Smooth muscle cell (in vitro differentiated cells): ENCODE measurements at regions not wholly inside any gene's neighbourhood (a gene's known extent, or its start where the extent isn't known, plus 50 kb on each side); places are given as distances from the start of the nearest gene placed in this dataset.
A peak's percentile ranks its signal among the peaks of the same experiment; 100 is the strongest.

ENCODE experiments used
- DNase-seq: peaks from one replicate; lab custom pipeline; 2025; ENCODE audit not compliant: unreplicated experiment; lab: John Stamatoyannopoulos, UW
- H2AFZ ChIP-seq: fragments of 200-600 bp; sonication (generic); 2 replicates; pipeline ENCODE4 v1.6.0; 2016; ENCODE audit warnings: antibody characterized with exemption, low read depth, mild to moderate bottlenecking
- H3F3A ChIP-seq: fragments of 200-600 bp; sonication (generic); 2 replicates; pipeline ENCODE4 v1.6.0; 2017; ENCODE audit warnings: antibody characterized with exemption, low read depth
- H3K27ac ChIP-seq: fragments of 200-600 bp; sonication (generic); 2 replicates; pipeline ENCODE4 v1.5.1; 2016; ENCODE audit warnings: low read depth, mild to moderate bottlenecking
- H3K27me3 ChIP-seq: fragments of 200-600 bp; sonication (generic); 2 replicates; pipeline ENCODE4 v1.6.1; 2016; ENCODE audit warnings: low read depth, mild to moderate bottlenecking
- H3K36me3 ChIP-seq: fragments of 200-600 bp; sonication (generic); 2 replicates; pipeline ENCODE4 v1.5.1; 2016; ENCODE audit warnings: low read depth
- H3K4me1 ChIP-seq: fragments of 200-600 bp; sonication (generic); 2 replicates; pipeline ENCODE4 v1.5.1; 2016; ENCODE audit warnings: low read depth
- H3K4me2 ChIP-seq: fragments of 200-600 bp; sonication (generic); 2 replicates; pipeline ENCODE4 v1.6.0; 2016; ENCODE audit warnings: mild to moderate bottlenecking
- H3K4me3 ChIP-seq: fragments of 200-600 bp; sonication (generic); 2 replicates; pipeline ENCODE4 v1.5.1; 2016; ENCODE audit warnings: mild to moderate bottlenecking
- H3K79me2 ChIP-seq: fragments of 200-600 bp; sonication (generic); 2 replicates; pipeline ENCODE4 v1.6.0; 2016; ENCODE audit warnings: low read depth, mild to moderate bottlenecking
- H3K9ac ChIP-seq: fragments of 200-600 bp; sonication (generic); 2 replicates; pipeline ENCODE4 v1.6.0; 2016; ENCODE audit warnings: low read depth
- H3K9me3 ChIP-seq: fragments of 200-600 bp; sonication (generic); replicated peaks from 2 replicates; pipeline ENCODE4 v1.5.1; 2016; ENCODE audit warnings: low read depth
- H4K20me1 ChIP-seq: fragments of 200-600 bp; sonication (generic); 2 replicates; pipeline ENCODE4 v1.6.0; 2016; ENCODE audit warnings: low read depth
- CTCF ChIP-seq: fragments of 200-600 bp; sonication (generic); IDR thresholded peaks from 2 replicates; pipeline ENCODE4 v1.5.1; 2017; ENCODE audit warnings: borderline replicate concordance, mild to moderate bottlenecking, antibody characterized with exemption; ENCODE audit not compliant: insufficient read depth, poor library complexity, severe bottlenecking
- WGBS: methylation state at CpG from one replicate; pipeline ENCODE4 v1.1.7; 2016; ENCODE audit warnings: low lambda C conversion rate; 5-methylcytosine and 5-hydroxymethylcytosine counted together

- Histone ChIP-seq H3F3A (peaks cover 14% of the 10 kb centered on the region), H3K36me3 (peaks cover under 1% of the 10 kb centered on the region), H4K20me1 (no peaks in the 10 kb centered on the region), H2AFZ (no peak overlapping the region), H3K79me2 (no peaks in the 10 kb centered on the region), H3K4me3 (no peak overlapping the region), H3K4me2 (no peak overlapping the region), H3K4me1 (peaks cover 9% of the 10 kb centered on the region), H3K9ac (no peak overlapping the region), H3K27me3 (no peaks in the 10 kb centered on the region), H3K27ac (no peak overlapping the region), H3K9me3 (peaks cover 3% of the 10 kb centered on the region)
- TF ChIP-seq CTCF = no peak
- DNase-seq = no peak
Measured at GRCh38 chr12:67810166-67810565, 161.6 kb downstream of the DYRK2 start.

DNA sequence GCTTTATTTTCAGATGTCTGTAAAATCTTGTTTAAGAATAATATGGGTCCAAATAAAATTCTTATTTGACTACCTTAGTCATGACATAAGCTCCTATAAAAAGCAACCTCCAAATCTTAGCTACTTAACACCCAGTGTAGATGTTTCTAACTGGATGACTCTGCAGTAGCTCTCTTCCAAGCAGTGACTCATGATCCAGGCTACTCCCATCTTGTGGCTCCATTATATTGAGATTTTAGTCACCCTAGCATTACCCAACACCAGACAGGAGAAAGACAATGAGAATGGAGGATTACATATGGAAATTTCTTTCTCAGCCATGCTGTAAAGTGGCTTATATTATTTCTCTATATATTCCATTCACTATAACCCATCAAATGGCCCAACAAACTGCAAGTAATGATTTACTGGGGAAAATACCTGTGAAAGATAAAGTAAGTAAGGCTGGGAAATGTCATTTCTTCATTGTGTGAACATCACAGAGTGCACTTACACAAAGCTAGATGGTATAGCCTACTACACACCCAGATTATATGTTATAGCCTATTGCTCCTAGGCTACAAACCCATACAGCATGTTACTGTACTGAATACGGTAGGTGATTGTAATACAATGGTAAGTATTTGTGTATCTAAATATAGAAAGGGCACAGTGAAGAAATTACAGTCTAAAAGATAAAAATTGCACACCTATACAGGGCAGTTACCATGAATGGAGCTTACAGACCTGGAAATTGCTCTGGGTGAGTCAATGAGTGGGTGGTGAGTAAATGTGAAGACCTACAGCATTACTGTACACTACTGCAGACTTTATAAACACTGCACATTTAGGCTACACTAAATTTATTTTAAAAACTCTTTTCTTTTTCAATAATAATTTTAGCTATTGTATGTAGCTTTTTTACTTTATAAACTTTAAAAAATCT lies 163.2 kb downstream of the DYRK2 start:
- Histone ChIP-seq H3K27me3 (no peaks in the 10 kb centered on the region), H2AFZ (no peak overlapping the region), H3K36me3 (peaks cover 15% of the 10 kb centered on the region), H3K4me1 (peaks cover 9% of the 10 kb centered on the region), H3K79me2 (no peaks in the 10 kb centered on the region), H3K9me3 (peaks cover 6% of the 10 kb centered on the region), H3K27ac (peak overlapping the region; percentile 76), H3F3A (peaks cover 14% of the 10 kb centered on the region), H4K20me1 (no peaks in the 10 kb centered on the region), H3K4me3 (no peak overlapping the region), H3K4me2 (peak overlapping the region; percentile 3), H3K9ac (no peak overlapping the region)
- no peak for TF ChIP-seq CTCF
- DNase-seq = no peak
- 93% methylated on average over 1 of the region's 1 CpG for WGBS

- Histone ChIP-seq H3K4me2 (no peak overlapping the region), H3K79me2 (no peaks in the 10 kb centered on the region), H3F3A (peaks cover 3% of the 10 kb centered on the region), H3K9me3 (peaks cover 6% of the 10 kb centered on the region), H3K27ac (no peak overlapping the region), H3K27me3 (no peaks in the 10 kb centered on the region), H3K9ac (no peak overlapping the region), H2AFZ (no peak overlapping the region), H3K4me1 (no peaks in the 10 kb centered on the region), H3K4me3 (no peak overlapping the region), H4K20me1 (no peaks in the 10 kb centered on the region), H3K36me3 (peaks cover 15% of the 10 kb centered on the region)
- DNase-seq = no peak
- no peak for TF ChIP-seq CTCF
- 97% methylated on average over 4 of the region's 4 CpGs for WGBS
Measured at GRCh38 chr12:67813456-67813904, 164.9 kb downstream of the DYRK2 start.
